ENCODE measurements at regions not wholly inside any gene's neighbourhood (a gene's known extent, or its start where the extent isn't known, plus 50 kb on each side); places are given as distances from the start of the nearest gene placed in this dataset.

GRCh38 chr1:13917607-13918006, 217.6 kb downstream of the PRDM2 start:
- Histone ChIP-seq H3K27ac (ENCODE audit: insufficient read depth, low read depth, low read length) (no peak overlapping the region), H2AFZ (ENCODE audit: low read depth, low read length) (no peak overlapping the region), H3K4me1 (ENCODE audit: control insufficient read depth, extremely low read depth, insufficient read depth, low read length) (no peaks in the 10 kb centered on the region), H3K4me2 (ENCODE audit: insufficient read depth, low read length) (no peak overlapping the region), H3K9me1 (replicated peaks; ENCODE audit: control insufficient read depth, extremely low read depth, insufficient read depth, low read length) (no peaks in the 10 kb centered on the region), H4K20me1 (replicated peaks; ENCODE audit: control insufficient read depth, extremely low read depth, insufficient read depth, low read length) (no peaks in the 10 kb centered on the region), H3K9me3 (replicated peaks; ENCODE audit: control insufficient read depth, insufficient read depth, low read length) (peaks cover 2% of the 10 kb centered on the region), H3K9ac (replicated peaks; ENCODE audit: extremely low read depth, insufficient read depth, low read length) (no peak overlapping the region), H3K4me3 (replicated peaks in 1 of 3; ENCODE audit: insufficient read depth in 1 of 3, low read depth in 1 of 3, low read length in 3 of 3) (no peak overlapping the region), H3K79me2 (ENCODE audit: control insufficient read depth, insufficient read depth, low read length) (no peaks in the 10 kb centered on the region), H3K27me3 (ENCODE audit: control insufficient read depth in 2 of 2, insufficient read depth in 2 of 2, low read length in 2 of 2) (no peaks in the 10 kb centered on the region), H3K36me3 (ENCODE audit: control insufficient read depth in 2 of 2, extremely low read depth in 1 of 2, insufficient read depth in 2 of 2, low read length in 2 of 2) (no peaks in the 10 kb centered on the region)
- ChIA-PET CTCF (interaction anchor here (0.6 kb wide), 1 partner anchor 11 kb away, joined by 5 read pairs; no protein-coding TSS in a partner anchor), POLR2A (no interaction called here)
- DNase-seq (ENCODE audit: low read depth, low spot score) (no peak), FAIRE-seq (no peak)
- TF ChIP-seq MYC (IDR thresholded peaks at IDR 0.05; ENCODE audit: low read depth, low read length) (no peak), GATA2 (IDR thresholded peaks at IDR 0.05; ENCODE audit: insufficient read depth, insufficient read length, low read depth, low read length) (no peak), POLR2AphosphoS5 (IDR thresholded peaks at IDR 0.05; ENCODE audit: insufficient read depth, low read depth, low read length) (no peak), POLR2A (IDR thresholded peaks at IDR 0.05; ENCODE audit: low read depth, low read length) (no peak), JUN (IDR thresholded peaks at IDR 0.05; ENCODE audit: borderline replicate concordance, insufficient read depth, insufficient read length, low read depth) (no peak), MAX (IDR thresholded peaks at IDR 0.05; ENCODE audit: insufficient read depth, insufficient read length) (no peak), EZH2 (IDR thresholded peaks at IDR 0.05; ENCODE audit: borderline replicate concordance, low read depth, low read length, severe bottlenecking) (no peak), FOS (IDR thresholded peaks at IDR 0.05; ENCODE audit: borderline replicate concordance, insufficient read depth, low read length) (no peak), CTCF (IDR thresholded peaks at IDR 0.05; ENCODE audit: extremely low read depth in 1 of 2, insufficient read depth in 1 of 2, low read depth in 1 of 2, low read length in 2 of 2) (no peak)
- intact Hi-C loops (cut with micrococcal nuclease), result no loop called here
- no TSS peak for BruUV-seq (replicated peaks)
- dilution Hi-C loops (cut with MboI; ENCODE audit: extremely low pct_ligation_motif_present, low sequenced_read_pairs), result no loop called here
